Skeletal muscle tissue (tissue), 3 donors: ENCODE measurements at regions not wholly inside any gene's neighbourhood (a gene's known extent, or its start where the extent isn't known, plus 50 kb on each side); places are given as distances from the start of the nearest gene placed in this dataset.

Source experiments
- H3K27ac ChIP-seq: one replicate; pipeline ENCODE4 v1.7.0; 2013; ENCODE audit warnings: mild to moderate bottlenecking, low read depth, low read length, inconsistent platforms
- H3K27me3 ChIP-seq, 3 donors: one replicate each; pipeline ENCODE4 v1.7.0; 2013; ENCODE audit warnings: low read length in 3 of 3; ENCODE audit not compliant: control insufficient read depth in 3 of 3, insufficient read depth in 3 of 3
- H3K36me3 ChIP-seq, 3 donors: one replicate each; pipeline ENCODE4 v1.7.0; 2013; ENCODE audit warnings: low read length in 3 of 3; ENCODE audit not compliant: control insufficient read depth in 3 of 3, insufficient read depth in 3 of 3
- H3K4me1 ChIP-seq, 3 donors: one replicate each; pipeline ENCODE4 v1.7.0; 2013; ENCODE audit warnings: low read length in 3 of 3, mild to moderate bottlenecking in 3 of 3; ENCODE audit not compliant: control insufficient read depth in 3 of 3, insufficient read depth in 3 of 3
- H3K4me3 ChIP-seq, 3 donors: one replicate each; pipeline ENCODE4 v1.7.0; 2013; ENCODE audit warnings: low read length in 3 of 3
- H3K9ac ChIP-seq, 3 donors: one replicate each; pipeline ENCODE4 v1.7.0; 2013; ENCODE audit warnings: low read length in 3 of 3, mild to moderate bottlenecking in 3 of 3, moderate library complexity in 2 of 3, low read depth in 1 of 3
- H3K9me3 ChIP-seq, 3 donors: one replicate each; pipeline ENCODE4 v1.7.0; 2013; ENCODE audit warnings: low read length in 3 of 3; ENCODE audit not compliant: control insufficient read depth in 3 of 3
- donor health status: Osteomylitis.

DNA sequence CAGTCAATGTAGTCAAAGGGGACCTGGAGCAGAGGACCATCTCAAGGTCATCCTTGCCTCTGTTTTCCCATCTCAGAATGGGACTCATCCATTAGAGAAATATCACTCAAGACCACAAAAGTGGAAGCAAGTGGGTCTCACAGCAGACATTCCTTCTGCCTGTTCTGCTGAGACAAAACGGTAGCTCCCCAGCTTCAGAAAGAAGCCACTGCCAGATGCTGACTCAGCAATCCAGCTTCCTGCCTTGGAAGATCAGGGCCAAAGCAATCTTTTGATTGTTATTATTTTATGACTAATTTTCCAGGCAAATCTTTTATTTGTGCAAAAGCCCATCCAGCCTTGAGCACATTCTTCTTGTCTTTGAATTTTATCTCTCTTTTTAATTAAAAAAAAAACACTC is 86.8 kb downstream of the CCT6B start:
- no peak overlapping the region for H3K4me3 ChIP-seq
- no peaks in the 10 kb centered on the region for H3K36me3 ChIP-seq
- H3K27me3 ChIP-seq, result peaks cover 0 to 7% (median 0%) of the 10 kb centered on the region in 3 donors
- H3K27ac ChIP-seq, result no peak overlapping the region
- H3K9ac ChIP-seq, result no peak overlapping the region
- H3K4me1 ChIP-seq, result no peaks in the 10 kb centered on the region
- H3K9me3 ChIP-seq, result no peaks in the 10 kb centered on the region

DNA sequence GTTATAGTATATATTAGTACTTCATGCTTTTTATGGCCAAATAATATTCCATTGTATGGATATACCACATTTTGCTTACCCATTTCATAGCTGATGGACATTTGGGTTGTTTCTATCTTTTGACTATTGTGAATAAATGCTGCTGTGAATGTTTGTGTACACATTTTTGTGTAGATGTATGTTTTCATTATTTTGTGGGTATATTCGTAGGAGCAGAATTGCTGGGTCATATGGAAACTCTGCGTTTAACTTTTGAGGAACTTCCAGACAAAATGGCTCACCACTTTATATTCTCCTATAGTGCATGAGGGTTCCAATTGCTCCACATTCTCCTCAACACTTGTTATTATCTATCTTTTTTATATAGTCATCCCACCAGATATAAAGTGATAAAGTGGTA is 88.6 kb downstream of the CCT6B start:
- Histone ChIP-seq H3K9ac (no peak overlapping the region), H3K27ac (no peak overlapping the region), H3K4me3 (no peak overlapping the region), H3K9me3 (no peaks in the 10 kb centered on the region), H3K4me1 (no peaks in the 10 kb centered on the region), H3K36me3 (no peaks in the 10 kb centered on the region), H3K27me3 (peaks cover 0 to 4% (median 0%) of the 10 kb centered on the region in 3 donors)

GRCh38 chr17:34869641-34870040 is 91.6 kb downstream of the CCT6B start:
- Histone ChIP-seq H3K27me3 (no peaks in the 10 kb centered on the region), H3K27ac (no peak overlapping the region), H3K9me3 (no peaks in the 10 kb centered on the region), H3K36me3 (no peaks in the 10 kb centered on the region), H3K4me1 (no peaks in the 10 kb centered on the region), H3K4me3 (no peak overlapping the region), H3K9ac (no peak overlapping the region)

GRCh38 chr17:34865716-34866115 is 95.5 kb downstream of the CCT6B start:
- Histone ChIP-seq H3K27me3 (peaks cover 0 to 4% (median 0%) of the 10 kb centered on the region in 3 donors), H3K9me3 (no peaks in the 10 kb centered on the region), H3K4me3 (no peak overlapping the region), H3K36me3 (no peaks in the 10 kb centered on the region), H3K9ac (no peak overlapping the region), H3K27ac (no peak overlapping the region), H3K4me1 (no peaks in the 10 kb centered on the region)

- Histone ChIP-seq H3K4me1 (no peaks in the 10 kb centered on the region), H3K9ac (peak overlapping the region in 1 of 3 donors; percentile 16), H3K36me3 (no peaks in the 10 kb centered on the region), H3K27me3 (peaks cover 0 to 7% (median 0%) of the 10 kb centered on the region in 3 donors), H3K9me3 (no peaks in the 10 kb centered on the region), H3K4me3 (no peak overlapping the region), H3K27ac (no peak overlapping the region)
Observed at GRCh38 chr17:34862384-34862783, 98.9 kb downstream of the CCT6B start.

GRCh38 chr17:34861864-34862263 is 99.4 kb downstream of the CCT6B start:
- Histone ChIP-seq H3K27ac (no peak overlapping the region), H3K9me3 (no peaks in the 10 kb centered on the region), H3K4me1 (no peaks in the 10 kb centered on the region), H3K9ac (no peak overlapping the region), H3K36me3 (no peaks in the 10 kb centered on the region), H3K4me3 (no peak overlapping the region), H3K27me3 (peaks cover 0 to 7% (median 0%) of the 10 kb centered on the region in 3 donors)

DNA sequence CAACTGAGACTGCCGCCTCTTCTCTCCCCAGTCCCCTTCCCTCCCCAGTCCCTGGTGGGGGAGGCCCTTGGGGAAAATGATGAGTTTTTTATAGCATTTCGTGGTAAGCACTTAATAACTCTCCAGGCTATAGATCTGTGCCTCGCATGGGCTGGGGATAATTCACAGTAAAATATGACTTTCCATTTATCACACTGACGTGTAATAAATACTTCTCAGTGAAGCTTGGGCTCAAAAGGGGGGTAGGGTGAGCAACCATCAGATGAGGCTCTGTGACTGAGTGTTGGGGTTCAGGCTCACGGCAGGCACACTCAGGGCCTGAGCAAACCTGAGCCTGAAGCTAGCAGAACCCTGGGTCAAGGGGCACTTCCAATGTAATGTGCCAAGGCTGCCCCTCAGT is 101.6 kb downstream of the CCT6B start:
- no peak overlapping the region for H3K9ac ChIP-seq
- H3K4me1 ChIP-seq, result no peaks in the 10 kb centered on the region
- H3K27me3 ChIP-seq, result peaks cover 0 to 10% (median 0%) of the 10 kb centered on the region in 3 donors
- H3K4me3 ChIP-seq, result no peak overlapping the region
- H3K36me3 ChIP-seq, result no peaks in the 10 kb centered on the region
- H3K9me3 ChIP-seq, result no peaks in the 10 kb centered on the region
- H3K27ac ChIP-seq, result no peak overlapping the region

- Histone ChIP-seq H3K36me3 (no peaks in the 10 kb centered on the region), H3K9me3 (no peaks in the 10 kb centered on the region), H3K4me1 (no peaks in the 10 kb centered on the region), H3K27me3 (peaks cover 0 to 10% (median 0%) of the 10 kb centered on the region in 3 donors), H3K27ac (no peak overlapping the region), H3K9ac (no peak overlapping the region), H3K4me3 (no peak overlapping the region)
Observed at GRCh38 chr17:34858591-34859565, 102.4 kb downstream of the CCT6B start.

GRCh38 chr17:34853924-34854323 is 107.3 kb downstream of the CCT6B start:
- no peaks in the 10 kb centered on the region for H3K36me3 ChIP-seq
- no peak overlapping the region for H3K9ac ChIP-seq
- H3K27me3 ChIP-seq, result peaks cover 0 to 3% (median 0%) of the 10 kb centered on the region in 3 donors
- no peaks in the 10 kb centered on the region for H3K9me3 ChIP-seq
- no peaks in the 10 kb centered on the region for H3K4me1 ChIP-seq
- no peak overlapping the region for H3K27ac ChIP-seq
- H3K4me3 ChIP-seq, result no peak overlapping the region

GRCh38 chr17:34852614-34853013 is 108.6 kb downstream of the CCT6B start:
- H3K36me3 ChIP-seq, result no peaks in the 10 kb centered on the region
- peaks cover 0 to 3% (median 0%) of the 10 kb centered on the region in 3 donors for H3K27me3 ChIP-seq
- H3K27ac ChIP-seq, result no peak overlapping the region
- H3K9ac ChIP-seq, result no peak overlapping the region
- no peaks in the 10 kb centered on the region for H3K9me3 ChIP-seq
- H3K4me3 ChIP-seq, result no peak overlapping the region
- H3K4me1 ChIP-seq, result no peaks in the 10 kb centered on the region
